ENCODE measurements at regions not wholly inside any gene's neighbourhood (a gene's known extent, or its start where the extent isn't known, plus 50 kb on each side); places are given as distances from the start of the nearest gene placed in this dataset.

GRCh38 chr3:189568961-189569360 lies 62.2 kb upstream of the TP63 start:
- no peak overlapping the region for H2AFZ ChIP-seq (ENCODE audit: insufficient read depth, low read depth, low read length, poor library complexity, severe bottlenecking)
- no peak overlapping the region for H3K4me3 ChIP-seq (replicated peaks in 1 of 3; ENCODE audit: low read depth in 2 of 3, low read length in 3 of 3)
- Mint-ChIP-seq H3K27me3 (ENCODE audit: low read depth in 3 of 3) (no peaks in the 10 kb centered on the region), H3K27ac (no peak overlapping the region), H3K4me1 (no peaks in the 10 kb centered on the region), H3K9me3 (peaks cover 0 to 1% (median 0%) of the 10 kb centered on the region in 7 donors), H3K36me3 (no peaks in the 10 kb centered on the region), H3K4me3 (no peak overlapping the region)
- no peak overlapping the region for H3K27ac ChIP-seq (ENCODE audit: low read depth in 1 of 2, low read length in 2 of 2)
- DNase-seq: no peak
- H3K9ac ChIP-seq (ENCODE audit: insufficient read depth, low read length, poor library complexity, severe bottlenecking): no peak overlapping the region
- intact Hi-C loops (cut with micrococcal nuclease): no loop called here
- no peaks in the 10 kb centered on the region for H3K4me1 ChIP-seq (ENCODE audit: control insufficient read depth in 1 of 2, insufficient read depth in 2 of 2, low read length in 2 of 2)
- no peak overlapping the region for H3K4me2 ChIP-seq (replicated peaks; ENCODE audit: extremely low read depth, low read length, poor library complexity, severe bottlenecking)
- 90% methylated on average over 3 of the region's 4 CpGs for WGBS (ENCODE audit: insufficient coverage)
- no peaks in the 10 kb centered on the region for H3K27me3 ChIP-seq (ENCODE audit: control insufficient read depth in 2 of 2, insufficient read depth in 2 of 2, low read length in 2 of 2)
- H4K20me1 ChIP-seq (ENCODE audit: insufficient read depth, low read length): no peaks in the 10 kb centered on the region
- H3K9me3 ChIP-seq (replicated peaks in 1 of 2; ENCODE audit: control insufficient read depth in 1 of 2, insufficient read depth in 1 of 2, low read length in 2 of 2): no peaks in the 10 kb centered on the region
- TF ChIP-seq, protein P1, sequence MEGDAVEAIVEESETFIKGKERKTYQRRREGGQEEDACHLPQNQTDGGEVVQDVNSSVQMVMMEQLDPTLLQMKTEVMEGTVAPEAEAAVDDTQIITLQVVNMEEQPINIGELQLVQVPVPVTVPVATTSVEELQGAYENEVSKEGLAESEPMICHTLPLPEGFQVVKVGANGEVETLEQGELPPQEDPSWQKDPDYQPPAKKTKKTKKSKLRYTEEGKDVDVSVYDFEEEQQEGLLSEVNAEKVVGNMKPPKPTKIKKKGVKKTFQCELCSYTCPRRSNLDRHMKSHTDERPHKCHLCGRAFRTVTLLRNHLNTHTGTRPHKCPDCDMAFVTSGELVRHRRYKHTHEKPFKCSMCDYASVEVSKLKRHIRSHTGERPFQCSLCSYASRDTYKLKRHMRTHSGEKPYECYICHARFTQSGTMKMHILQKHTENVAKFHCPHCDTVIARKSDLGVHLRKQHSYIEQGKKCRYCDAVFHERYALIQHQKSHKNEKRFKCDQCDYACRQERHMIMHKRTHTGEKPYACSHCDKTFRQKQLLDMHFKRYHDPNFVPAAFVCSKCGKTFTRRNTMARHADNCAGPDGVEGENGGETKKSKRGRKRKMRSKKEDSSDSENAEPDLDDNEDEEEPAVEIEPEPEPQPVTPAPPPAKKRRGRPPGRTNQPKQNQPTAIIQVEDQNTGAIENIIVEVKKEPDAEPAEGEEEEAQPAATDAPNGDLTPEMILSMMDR (IDR thresholded peaks at IDR 0.05): no peak
- no peaks in the 10 kb centered on the region for H3K36me3 ChIP-seq (replicated peaks in 1 of 2; ENCODE audit: control insufficient read depth in 1 of 2, insufficient read depth in 2 of 2, low read length in 2 of 2)
- H3K79me2 ChIP-seq (ENCODE audit: insufficient read depth, low read length): no peaks in the 10 kb centered on the region

GRCh38 chr3:189569473-189569872 lies 61.7 kb upstream of the TP63 start:
- Mint-ChIP-seq H3K4me3 (no peak overlapping the region), H3K4me1 (no peaks in the 10 kb centered on the region), H3K9me3 (peaks cover 0 to 1% (median 0%) of the 10 kb centered on the region in 7 donors), H3K36me3 (no peaks in the 10 kb centered on the region), H3K27ac (no peak overlapping the region), H3K27me3 (ENCODE audit: low read depth in 3 of 3) (no peaks in the 10 kb centered on the region)
- no peak for DNase-seq
- no peak overlapping the region for H2AFZ ChIP-seq (ENCODE audit: insufficient read depth, low read depth, low read length, poor library complexity, severe bottlenecking)
- no peak overlapping the region for H3K4me3 ChIP-seq (replicated peaks in 1 of 3; ENCODE audit: low read depth in 2 of 3, low read length in 3 of 3)
- intact Hi-C loops (cut with micrococcal nuclease): no loop called here
- TF ChIP-seq, protein P1 (IDR thresholded peaks at IDR 0.05): no peak
- H3K79me2 ChIP-seq (ENCODE audit: insufficient read depth, low read length): no peaks in the 10 kb centered on the region
- no peak overlapping the region for H3K27ac ChIP-seq (ENCODE audit: low read depth in 1 of 2, low read length in 2 of 2)
- 100% methylated on average over 1 of the region's 4 CpGs for whole genome bisulfite sequencing (ENCODE audit: insufficient coverage)
- H3K4me2 ChIP-seq (replicated peaks; ENCODE audit: extremely low read depth, low read length, poor library complexity, severe bottlenecking): no peak overlapping the region
- H3K4me1 ChIP-seq (ENCODE audit: control insufficient read depth in 1 of 2, insufficient read depth in 2 of 2, low read length in 2 of 2): no peaks in the 10 kb centered on the region
- H3K36me3 ChIP-seq (replicated peaks in 1 of 2; ENCODE audit: control insufficient read depth in 1 of 2, insufficient read depth in 2 of 2, low read length in 2 of 2): no peaks in the 10 kb centered on the region
- no peaks in the 10 kb centered on the region for H4K20me1 ChIP-seq (ENCODE audit: insufficient read depth, low read length)
- no peaks in the 10 kb centered on the region for H3K27me3 ChIP-seq (ENCODE audit: control insufficient read depth in 2 of 2, insufficient read depth in 2 of 2, low read length in 2 of 2)
- no peak overlapping the region for H3K9ac ChIP-seq (ENCODE audit: insufficient read depth, low read length, poor library complexity, severe bottlenecking)
- no peaks in the 10 kb centered on the region for H3K9me3 ChIP-seq (replicated peaks in 1 of 2; ENCODE audit: control insufficient read depth in 1 of 2, insufficient read depth in 1 of 2, low read length in 2 of 2)
